Breast epithelium (tissue), 3 donors: ENCODE measurements at regions not wholly inside any gene's neighbourhood (a gene's known extent, or its start where the extent isn't known, plus 50 kb on each side); places are given as distances from the start of the nearest gene placed in this dataset.

Experiments
- POLR2AphosphoS5 ChIP-seq, 3 donors: sonication (generic); formaldehyde crosslinking; IDR thresholded peaks; one replicate each; pipeline ENCODE4 v1.6.1; 2017; ENCODE audit warnings: antibody characterized with exemption in 3 of 3
- TF ChIP-seq, protein P1 (sequence below), 3 donors: fragments of 450-650 bp; IDR thresholded peaks; one replicate each; pipeline ENCODE4 v1.5.1; 2016 to 2017; ENCODE audit warnings: antibody characterized with exemption in 3 of 3, mild to moderate bottlenecking in 3 of 3, moderate library complexity in 3 of 3

GRCh38 chr2:155485141-155485842 lies 786.8 kb downstream of the KCNJ3 start:
- TF ChIP-seq POLR2AphosphoS5 (IDR thresholded peaks at IDR 0.05) = no peak
- TF ChIP-seq, protein P1, sequence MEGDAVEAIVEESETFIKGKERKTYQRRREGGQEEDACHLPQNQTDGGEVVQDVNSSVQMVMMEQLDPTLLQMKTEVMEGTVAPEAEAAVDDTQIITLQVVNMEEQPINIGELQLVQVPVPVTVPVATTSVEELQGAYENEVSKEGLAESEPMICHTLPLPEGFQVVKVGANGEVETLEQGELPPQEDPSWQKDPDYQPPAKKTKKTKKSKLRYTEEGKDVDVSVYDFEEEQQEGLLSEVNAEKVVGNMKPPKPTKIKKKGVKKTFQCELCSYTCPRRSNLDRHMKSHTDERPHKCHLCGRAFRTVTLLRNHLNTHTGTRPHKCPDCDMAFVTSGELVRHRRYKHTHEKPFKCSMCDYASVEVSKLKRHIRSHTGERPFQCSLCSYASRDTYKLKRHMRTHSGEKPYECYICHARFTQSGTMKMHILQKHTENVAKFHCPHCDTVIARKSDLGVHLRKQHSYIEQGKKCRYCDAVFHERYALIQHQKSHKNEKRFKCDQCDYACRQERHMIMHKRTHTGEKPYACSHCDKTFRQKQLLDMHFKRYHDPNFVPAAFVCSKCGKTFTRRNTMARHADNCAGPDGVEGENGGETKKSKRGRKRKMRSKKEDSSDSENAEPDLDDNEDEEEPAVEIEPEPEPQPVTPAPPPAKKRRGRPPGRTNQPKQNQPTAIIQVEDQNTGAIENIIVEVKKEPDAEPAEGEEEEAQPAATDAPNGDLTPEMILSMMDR (IDR thresholded peaks at IDR 0.05) = no peak
